GM12891 (cell line): ENCODE measurements at regions not wholly inside any gene's neighbourhood (a gene's known extent, or its start where the extent isn't known, plus 50 kb on each side); places are given as distances from the start of the nearest gene placed in this dataset.

Experiments used
- DNase-seq: peaks from one replicate; pipeline ENCODE4 v3.0.0; 2011; ENCODE audit warnings: low spot score; ENCODE audit not compliant: insufficient read length
- FAIRE-seq: peaks from 2 replicates; lab custom pipeline; 2011; peaks lifted over from hg19 to GRCh38; lab: Jason Lieb, UNC
- PAX5 ChIP-seq: IDR thresholded peaks from 2 replicates; pipeline ENCODE4 v1.6.1; 2011; ENCODE audit warnings: low read length, moderate library complexity, mild to moderate bottlenecking; ENCODE audit not compliant: insufficient read depth, severe bottlenecking
- POLR2A ChIP-seq: IDR thresholded peaks from 2 replicates; pipeline ENCODE4 v1.6.1; 2011; ENCODE audit warnings: low read depth, low read length, control low read depth
- POLR2AphosphoS5 ChIP-seq: IDR thresholded peaks from 2 replicates; pipeline ENCODE4 v1.6.1; 2011; ENCODE audit warnings: low read depth, low read length, control low read depth
- POU2F2 ChIP-seq: IDR thresholded peaks from 2 replicates; pipeline ENCODE4 v1.6.1; 2011; ENCODE audit warnings: low read depth, mild to moderate bottlenecking, control low read depth, low read length, moderate library complexity
- SPI1 ChIP-seq: IDR thresholded peaks from 2 replicates; pipeline ENCODE4 v1.6.1; 2011; ENCODE audit warnings: low read depth, low read length, control low read depth
- TAF1 ChIP-seq: IDR thresholded peaks from 2 replicates; pipeline ENCODE4 v1.6.1; 2011; ENCODE audit warnings: low read depth, low read length, control low read depth

- DNase-seq: no peak
- TF ChIP-seq POLR2A: no peak
- TF ChIP-seq POU2F2: no peak
- no peak for TF ChIP-seq POLR2AphosphoS5
- TF ChIP-seq PAX5: no peak
- TF ChIP-seq SPI1: no peak
- TF ChIP-seq TAF1: no peak
- FAIRE-seq: no peak
Observed at GRCh38 chr10:47101807-47102206, 190.6 kb downstream of the PTPN20 start.

GRCh38 chr10:47104151-47104605 lies 192.9 kb downstream of the PTPN20 start:
- DNase-seq (no peak), FAIRE-seq (no peak)
- TF ChIP-seq SPI1: no peak
- TF ChIP-seq POU2F2: no peak
- TF ChIP-seq POLR2A: no peak
- TF ChIP-seq TAF1: no peak
- no peak for TF ChIP-seq POLR2AphosphoS5
- TF ChIP-seq PAX5: no peak

GRCh38 chr10:47104786-47105385 lies 193.7 kb downstream of the PTPN20 start:
- no peak for DNase-seq
- TF ChIP-seq POLR2A: no peak
- no peak for TF ChIP-seq SPI1
- no peak for TF ChIP-seq PAX5
- no peak for TF ChIP-seq POLR2AphosphoS5
- TF ChIP-seq POU2F2: no peak
- no peak for TF ChIP-seq TAF1
- no peak for FAIRE-seq

- DNase-seq (no peak), FAIRE-seq (no peak)
- no peak for TF ChIP-seq PAX5
- no peak for TF ChIP-seq POU2F2
- no peak for TF ChIP-seq POLR2AphosphoS5
- TF ChIP-seq TAF1: no peak
- no peak for TF ChIP-seq POLR2A
- TF ChIP-seq SPI1: no peak
Observed at GRCh38 chr10:47107007-47107747, 192.8 kb upstream of the GDF10 start.

GRCh38 chr10:47109906-47110305 lies 190.1 kb upstream of the GDF10 start:
- FAIRE-seq (no peak), DNase-seq (no peak)
- TF ChIP-seq POU2F2: no peak
- no peak for TF ChIP-seq POLR2A
- TF ChIP-seq TAF1: no peak
- no peak for TF ChIP-seq POLR2AphosphoS5

- TF ChIP-seq SPI1: no peak
- DNase-seq: no peak
- FAIRE-seq: no peak
Observed at GRCh38 chr10:47111329-47111862, 188.6 kb upstream of the GDF10 start.

- TF ChIP-seq TAF1 (no peak), POLR2AphosphoS5 (no peak)
- FAIRE-seq (no peak), DNase-seq (no peak)
Observed at GRCh38 chr10:47112612-47113011, 187.4 kb upstream of the GDF10 start.

GRCh38 chr10:47113907-47114500 lies 186.0 kb upstream of the GDF10 start:
- FAIRE-seq (no peak), DNase-seq (no peak)
- TF ChIP-seq PAX5: no peak
- no peak for TF ChIP-seq SPI1
- TF ChIP-seq POU2F2: no peak
- no peak for TF ChIP-seq POLR2AphosphoS5
- no peak for TF ChIP-seq POLR2A
- no peak for TF ChIP-seq TAF1

GRCh38 chr10:47114680-47115186 lies 185.3 kb upstream of the GDF10 start:
- DNase-seq (no peak), FAIRE-seq (no peak)
- TF ChIP-seq POLR2AphosphoS5 (no peak), POU2F2 (no peak)

- TF ChIP-seq POU2F2: no peak
- FAIRE-seq (no peak), DNase-seq (no peak)
Observed at GRCh38 chr10:47115322-47115721, 184.7 kb upstream of the GDF10 start.
